ENCODE measurements at regions not wholly inside any gene's neighbourhood (a gene's known extent, or its start where the extent isn't known, plus 50 kb on each side); places are given as distances from the start of the nearest gene placed in this dataset.

DNA sequence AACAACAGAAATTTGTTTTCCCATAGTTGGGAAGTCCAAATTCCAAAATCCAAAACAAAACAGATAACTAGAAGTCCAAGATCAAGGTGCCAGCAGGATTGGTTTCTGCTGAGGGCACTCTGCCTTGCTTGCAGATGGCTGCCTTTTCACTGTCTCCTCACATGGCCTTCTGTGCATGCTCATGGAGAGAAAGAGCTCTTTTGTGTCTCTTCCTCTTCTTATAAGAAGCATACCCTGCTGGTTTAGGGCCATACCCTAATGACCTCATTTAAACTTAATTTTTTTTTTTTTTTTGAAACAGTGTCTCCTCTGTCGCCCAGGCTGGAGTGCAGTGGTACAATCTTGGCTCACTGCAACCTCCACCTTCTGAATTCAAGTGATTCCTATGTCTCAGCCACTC is 1974.1 kb upstream of the PCDH20 start:
- TF ChIP-seq GATA3 (IDR thresholded peaks at IDR 0.05; ENCODE audit: low read depth, low read length) (no peak), GATA2 (IDR thresholded peaks at IDR 0.05; ENCODE audit: low read depth, low read length) (no peak)
